ENCODE measurements at regions not wholly inside any gene's neighbourhood (a gene's known extent, or its start where the extent isn't known, plus 50 kb on each side); places are given as distances from the start of the nearest gene placed in this dataset.

- no peak for DNase-seq
Observed at GRCh38 chr4:176981074-176981473, 188.4 kb upstream of the VEGFC start.

- no peak for DNase-seq
Observed at GRCh38 chr4:176981551-176981950, 188.8 kb upstream of the VEGFC start.

- DNase-seq: no peak
Observed at GRCh38 chr4:176988226-176988625, 195.5 kb upstream of the VEGFC start.

- no peak for DNase-seq
Observed at GRCh38 chr4:176989186-176989585, 196.5 kb upstream of the VEGFC start.

GRCh38 chr4:176999935-177000543 is 207.3 kb upstream of the VEGFC start:
- DNase-seq: no peak

- no peak for DNase-seq
Observed at GRCh38 chr4:177001271-177002175, 208.8 kb upstream of the VEGFC start.

GRCh38 chr4:177005674-177006230 is 213.0 kb upstream of the VEGFC start:
- no peak for DNase-seq

GRCh38 chr4:177006331-177006730 is 213.6 kb upstream of the VEGFC start:
- DNase-seq: no peak

GRCh38 chr4:177008071-177008835 is 215.5 kb upstream of the VEGFC start:
- no peak for DNase-seq

GRCh38 chr4:177008836-177009501 is 216.2 kb upstream of the VEGFC start:
- DNase-seq: no peak

- DNase-seq: no peak
Observed at GRCh38 chr4:177010418-177010817, 217.7 kb upstream of the VEGFC start.

- DNase-seq: no peak
Observed at GRCh38 chr4:177012918-177013545, 220.3 kb upstream of the VEGFC start.

GRCh38 chr4:177016541-177017141 is 223.9 kb upstream of the VEGFC start:
- DNase-seq: no peak

- no peak for DNase-seq
Observed at GRCh38 chr4:177023951-177024350, 231.2 kb upstream of the VEGFC start.

- DNase-seq: no peak
Observed at GRCh38 chr4:177032341-177032740, 239.6 kb upstream of the VEGFC start.

- no peak for DNase-seq
Observed at GRCh38 chr4:177033135-177033534, 240.4 kb upstream of the VEGFC start.

- no peak for DNase-seq
Observed at GRCh38 chr4:177033632-177034031, 240.9 kb upstream of the VEGFC start.

GRCh38 chr4:177041356-177041755 is 248.6 kb upstream of the VEGFC start:
- DNase-seq: no peak

- peak; percentile 38 for DNase-seq
Observed at GRCh38 chr4:177047070-177047850, 254.5 kb upstream of the VEGFC start.

GRCh38 chr4:177047851-177048174 is 255.1 kb upstream of the VEGFC start:
- no peak for DNase-seq

- DNase-seq: peak; percentile 19
Observed at GRCh38 chr4:177051473-177052060, 258.1 kb upstream of the NEIL3 start.
